Thoracic aorta (tissue), 2 donors: ENCODE measurements at regions not wholly inside any gene's neighbourhood (a gene's known extent, or its start where the extent isn't known, plus 50 kb on each side); places are given as distances from the start of the nearest gene placed in this dataset.
A peak's percentile ranks its signal among the peaks of the same experiment; 100 is the strongest.

Source experiments
- ATAC-seq: fragments of 150-250 bp; one replicate; pipeline ENCODE4 v1.8.0; 2017; ENCODE audit warnings: low read depth; ENCODE audit not compliant: insufficient number of reproducible peaks, low FRiP score
- DNase-seq: peaks from one replicate; pipeline ENCODE4 v3.0.0-alpha.2; 2020; ENCODE audit warnings: low spot score
- H3K27ac ChIP-seq, 2 donors: fragments of 200-600 bp; sonication (generic); 1 replicate in 1 of 2; 2 replicates in 1 of 2; pipeline ENCODE4 v1.5.1; 2016; ENCODE audit warnings: mild to moderate bottlenecking in 2 of 2, moderate library complexity in 2 of 2
- H3K27me3 ChIP-seq: fragments of 200-600 bp; sonication (generic); replicated peaks from 2 replicates; pipeline ENCODE4 v1.6.0; 2016; ENCODE audit warnings: mild to moderate bottlenecking; ENCODE audit not compliant: insufficient read depth
- H3K36me3 ChIP-seq: fragments of 200-600 bp; sonication (generic); one replicate; pipeline ENCODE4 v1.5.1; 2016
- H3K4me1 ChIP-seq, 2 donors: fragments of 200-600 bp; sonication (generic); 1 replicate in 1 of 2; 2 replicates in 1 of 2; pipeline versions ENCODE4 v1.5.1 to v1.6.0; 2016; ENCODE audit warnings: low read depth in 2 of 2, mild to moderate bottlenecking in 1 of 2; ENCODE audit not compliant: control insufficient read depth in 1 of 2
- H3K4me3 ChIP-seq: fragments of 200-600 bp; sonication (generic); 2 replicates; pipeline ENCODE4 v1.5.1; 2016; ENCODE audit warnings: mild to moderate bottlenecking
- H3K9me3 ChIP-seq: fragments of 200-600 bp; sonication (generic); 2 replicates; pipeline ENCODE4 v1.5.1; 2016
- TF ChIP-seq, protein P1 (sequence below): fragments of 200-600 bp; sonication (generic); IDR thresholded peaks from one replicate; pipeline ENCODE4 v1.5.1; 2019; ENCODE audit warnings: antibody characterized with exemption

DNA sequence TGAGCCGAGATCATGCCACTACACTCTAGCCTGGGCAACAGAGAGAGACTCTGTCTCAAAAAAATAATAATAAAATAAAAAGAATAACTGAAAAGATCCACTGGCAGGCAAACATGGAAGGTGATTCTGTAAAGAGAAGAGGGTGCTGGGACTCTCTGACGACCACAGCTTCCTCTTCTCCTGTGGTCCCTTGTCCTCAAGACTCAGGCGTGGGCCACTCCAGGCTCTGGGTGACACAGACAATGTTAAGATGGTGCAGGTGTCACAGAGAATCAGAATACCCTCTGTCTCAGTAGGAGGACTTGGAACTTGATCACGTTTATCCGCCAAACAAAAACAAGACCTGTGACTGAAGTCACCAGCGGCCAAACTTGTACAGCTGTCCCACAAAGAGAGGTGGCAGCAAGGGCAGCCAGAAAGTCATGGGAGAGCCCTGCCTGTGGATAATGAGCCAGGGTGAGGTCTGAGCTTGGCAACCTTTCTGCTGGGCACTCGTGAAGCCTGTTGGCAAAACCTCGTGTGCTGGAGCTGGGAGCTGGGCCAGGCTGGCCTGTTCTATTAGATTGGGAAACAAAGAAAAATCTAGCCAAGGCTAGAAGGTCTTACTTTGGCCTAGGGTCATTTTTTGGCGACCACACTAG lies 76.4 kb upstream of the ITGA6 start:
- ATAC-seq: peak; percentile 85
- peak overlapping the region; percentile 51 to 65 for H3K27ac ChIP-seq
- DNase-seq: peak; percentile 20
- peaks cover 3% of the 10 kb centered on the region for H3K9me3 ChIP-seq
- no peaks in the 10 kb centered on the region for H3K27me3 ChIP-seq
- H3K4me1 ChIP-seq: peaks cover 10 to 20% of the 10 kb centered on the region in 2 donors
- no peak overlapping the region for H3K4me3 ChIP-seq
- H3K36me3 ChIP-seq: no peaks in the 10 kb centered on the region
- TF ChIP-seq, protein P1, sequence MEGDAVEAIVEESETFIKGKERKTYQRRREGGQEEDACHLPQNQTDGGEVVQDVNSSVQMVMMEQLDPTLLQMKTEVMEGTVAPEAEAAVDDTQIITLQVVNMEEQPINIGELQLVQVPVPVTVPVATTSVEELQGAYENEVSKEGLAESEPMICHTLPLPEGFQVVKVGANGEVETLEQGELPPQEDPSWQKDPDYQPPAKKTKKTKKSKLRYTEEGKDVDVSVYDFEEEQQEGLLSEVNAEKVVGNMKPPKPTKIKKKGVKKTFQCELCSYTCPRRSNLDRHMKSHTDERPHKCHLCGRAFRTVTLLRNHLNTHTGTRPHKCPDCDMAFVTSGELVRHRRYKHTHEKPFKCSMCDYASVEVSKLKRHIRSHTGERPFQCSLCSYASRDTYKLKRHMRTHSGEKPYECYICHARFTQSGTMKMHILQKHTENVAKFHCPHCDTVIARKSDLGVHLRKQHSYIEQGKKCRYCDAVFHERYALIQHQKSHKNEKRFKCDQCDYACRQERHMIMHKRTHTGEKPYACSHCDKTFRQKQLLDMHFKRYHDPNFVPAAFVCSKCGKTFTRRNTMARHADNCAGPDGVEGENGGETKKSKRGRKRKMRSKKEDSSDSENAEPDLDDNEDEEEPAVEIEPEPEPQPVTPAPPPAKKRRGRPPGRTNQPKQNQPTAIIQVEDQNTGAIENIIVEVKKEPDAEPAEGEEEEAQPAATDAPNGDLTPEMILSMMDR: no peak

DNA sequence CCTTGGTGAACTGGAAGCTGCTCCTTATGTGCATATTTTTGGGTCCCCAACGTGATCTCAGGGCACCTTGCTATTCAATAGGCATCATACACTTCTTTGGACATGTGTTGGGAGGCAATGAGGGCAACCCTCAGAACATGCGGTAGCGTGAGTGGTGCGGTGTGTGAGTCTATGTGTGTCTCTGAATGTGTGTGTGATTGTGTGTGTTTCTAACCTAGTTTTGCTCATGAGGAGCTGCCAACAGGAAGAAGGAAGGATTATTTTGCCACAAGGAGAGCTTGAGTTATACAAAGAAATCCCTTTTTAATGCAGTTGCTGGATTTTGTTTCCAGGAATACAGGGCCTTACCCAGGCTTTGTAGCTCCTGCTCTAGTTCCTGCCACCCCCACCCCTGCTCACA lies 75.8 kb upstream of the ITGA6 start:
- Histone ChIP-seq H3K4me1 (peaks cover 10 to 20% of the 10 kb centered on the region in 2 donors), H3K27ac (peak overlapping the region; percentile 51 to 65), H3K27me3 (no peaks in the 10 kb centered on the region), H3K4me3 (no peak overlapping the region), H3K9me3 (peaks cover 3% of the 10 kb centered on the region), H3K36me3 (no peaks in the 10 kb centered on the region)
- ATAC-seq: no peak
- TF ChIP-seq, protein P1: no peak
- DNase-seq: no peak

DNA sequence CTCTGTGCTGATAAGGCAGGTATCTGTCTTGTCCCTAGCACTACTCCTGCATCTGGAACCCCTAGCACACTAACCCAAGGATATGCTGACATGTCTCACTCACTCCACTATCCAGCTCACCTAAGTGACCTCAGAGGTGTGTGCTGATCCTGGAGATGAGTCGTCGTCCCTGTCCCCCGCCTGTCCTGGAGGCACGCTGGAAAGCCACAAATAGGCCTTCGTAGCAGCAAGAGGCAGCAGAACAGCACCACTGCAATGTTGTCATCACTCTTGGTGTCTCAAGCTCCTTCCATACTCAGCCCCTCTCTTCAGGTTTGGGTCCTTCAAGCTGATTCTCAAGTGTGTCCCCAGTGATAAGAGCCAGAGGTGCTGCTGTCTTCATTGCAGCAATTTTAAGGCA lies 73.0 kb upstream of the ITGA6 start:
- H3K4me3 ChIP-seq: no peak overlapping the region
- TF ChIP-seq, protein P1: no peak
- no peak overlapping the region for H3K27ac ChIP-seq
- no peaks in the 10 kb centered on the region for H3K36me3 ChIP-seq
- H3K27me3 ChIP-seq: no peaks in the 10 kb centered on the region
- ATAC-seq (no peak), DNase-seq (no peak)
- no peaks in the 10 kb centered on the region for H3K9me3 ChIP-seq
- peaks cover 24 to 43% of the 10 kb centered on the region in 2 donors for H3K4me1 ChIP-seq

DNA sequence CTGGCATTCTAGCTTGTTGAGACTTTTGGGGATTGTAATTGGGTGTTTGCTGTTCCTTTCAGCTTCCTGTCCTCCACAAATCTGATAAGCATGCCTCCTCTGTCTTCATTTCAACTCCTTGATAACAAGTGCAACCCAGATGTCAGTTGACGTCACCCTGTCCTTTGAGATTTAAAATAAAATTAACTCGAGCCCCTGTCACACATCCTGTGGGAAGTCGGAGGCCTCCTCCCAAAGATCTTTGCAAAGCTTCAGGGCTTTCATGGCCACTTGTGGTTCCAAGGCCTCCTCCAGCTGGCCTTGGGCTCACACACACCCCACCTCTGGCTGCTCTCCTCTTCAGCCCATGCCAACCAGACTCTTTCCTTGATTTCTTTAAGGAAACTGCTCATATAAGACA lies 69.9 kb upstream of the ITGA6 start:
- Histone ChIP-seq H3K36me3 (no peaks in the 10 kb centered on the region), H3K27me3 (no peaks in the 10 kb centered on the region), H3K4me1 (peaks cover 14 to 22% of the 10 kb centered on the region in 2 donors), H3K9me3 (no peaks in the 10 kb centered on the region), H3K4me3 (no peak overlapping the region), H3K27ac (no peak overlapping the region)
- no peak for ATAC-seq
- no peak for DNase-seq
- TF ChIP-seq, protein P1: no peak

DNA sequence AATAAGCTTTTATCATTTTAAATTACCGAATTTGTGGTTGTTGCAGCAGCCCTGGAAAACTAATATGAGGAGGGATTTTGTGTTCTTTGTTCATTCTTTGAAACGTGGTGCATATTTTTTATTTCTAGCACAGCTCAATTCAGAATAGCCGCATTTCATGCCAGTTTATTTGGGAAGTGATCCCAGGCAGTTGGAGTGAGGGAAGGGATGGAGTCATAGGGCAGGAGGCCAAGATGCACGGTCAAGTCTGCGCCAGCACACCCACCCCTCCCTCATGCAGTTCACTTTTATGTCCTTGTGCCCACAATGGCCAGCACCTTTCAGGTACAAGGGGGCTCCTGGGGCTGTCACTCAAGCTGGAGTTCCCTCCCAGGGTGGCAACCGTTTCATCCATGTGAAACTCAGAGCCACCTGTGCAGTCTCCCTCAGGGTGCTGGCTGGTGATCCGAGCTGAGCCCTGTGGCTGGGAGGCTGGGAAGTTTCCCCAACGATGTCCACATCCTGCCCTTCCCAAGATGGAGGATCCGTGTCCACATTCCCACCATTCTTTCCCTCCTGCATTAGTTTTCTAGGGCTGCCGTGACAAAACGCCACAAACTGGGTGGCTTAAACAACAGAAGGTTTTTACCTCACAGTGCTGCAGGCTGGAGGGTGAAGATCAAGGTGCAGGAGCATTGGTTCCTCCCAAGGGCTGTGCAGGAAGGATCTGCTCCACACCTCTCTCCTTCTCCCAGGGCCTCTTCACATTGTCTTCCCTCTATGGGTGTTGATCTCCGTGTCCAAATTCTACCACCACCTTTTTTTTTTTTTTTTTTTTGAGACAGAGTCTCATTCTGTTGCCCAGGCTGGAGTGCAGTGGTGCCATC lies 68.5 kb upstream of the ITGA6 start:
- ATAC-seq (no peak), DNase-seq (peak; percentile 8)
- TF ChIP-seq, protein P1: no peak

More for the DNA sequence above, 68.5 kb upstream of the ITGA6 start:
- Histone ChIP-seq H3K4me1 (peaks cover 14 to 22% of the 10 kb centered on the region in 2 donors), H3K27me3 (no peaks in the 10 kb centered on the region), H3K4me3 (no peak overlapping the region), H3K36me3 (no peaks in the 10 kb centered on the region), H3K27ac (no peak overlapping the region), H3K9me3 (no peaks in the 10 kb centered on the region)
